GM13977 (cell line): ENCODE measurements at regions not wholly inside any gene's neighbourhood (a gene's known extent, or its start where the extent isn't known, plus 50 kb on each side); places are given as distances from the start of the nearest gene placed in this dataset.
A peak's percentile ranks its signal among the peaks of the same experiment; 100 is the strongest.

Experiments
- DNase-seq: peaks from one replicate; pipeline ENCODE4 v3.0.0; 2012; ENCODE audit warnings: low spot score
- in situ Hi-C: fragments of 300-500 bp; cut with MboI; formaldehyde crosslinking; loops from one replicate; pipeline ENCODE4 v1.12.0; 2022; ENCODE audit warnings: low sequenced_read_pairs, low pct_unique_long_range_greater_than_20kb, mixed read lengths, inconsistent platforms; ENCODE audit not compliant: unreplicated experiment
- TF ChIP-seq, protein P1 (sequence below): IDR thresholded peaks from 2 replicates; pipeline ENCODE4 v1.5.1; 2012; ENCODE audit warnings: mild to moderate bottlenecking, control low read depth; ENCODE audit not compliant: insufficient read depth; ENCODE audit errors: extremely low read depth, missing control alignments

- in situ Hi-C loops, result no loop called here
- TF ChIP-seq, protein P1, sequence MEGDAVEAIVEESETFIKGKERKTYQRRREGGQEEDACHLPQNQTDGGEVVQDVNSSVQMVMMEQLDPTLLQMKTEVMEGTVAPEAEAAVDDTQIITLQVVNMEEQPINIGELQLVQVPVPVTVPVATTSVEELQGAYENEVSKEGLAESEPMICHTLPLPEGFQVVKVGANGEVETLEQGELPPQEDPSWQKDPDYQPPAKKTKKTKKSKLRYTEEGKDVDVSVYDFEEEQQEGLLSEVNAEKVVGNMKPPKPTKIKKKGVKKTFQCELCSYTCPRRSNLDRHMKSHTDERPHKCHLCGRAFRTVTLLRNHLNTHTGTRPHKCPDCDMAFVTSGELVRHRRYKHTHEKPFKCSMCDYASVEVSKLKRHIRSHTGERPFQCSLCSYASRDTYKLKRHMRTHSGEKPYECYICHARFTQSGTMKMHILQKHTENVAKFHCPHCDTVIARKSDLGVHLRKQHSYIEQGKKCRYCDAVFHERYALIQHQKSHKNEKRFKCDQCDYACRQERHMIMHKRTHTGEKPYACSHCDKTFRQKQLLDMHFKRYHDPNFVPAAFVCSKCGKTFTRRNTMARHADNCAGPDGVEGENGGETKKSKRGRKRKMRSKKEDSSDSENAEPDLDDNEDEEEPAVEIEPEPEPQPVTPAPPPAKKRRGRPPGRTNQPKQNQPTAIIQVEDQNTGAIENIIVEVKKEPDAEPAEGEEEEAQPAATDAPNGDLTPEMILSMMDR, result no peak
- no peak for DNase-seq
Observed at GRCh38 chr2:138956116-138956515, 175.9 kb upstream of the NXPH2 start.

GRCh38 chr2:138950486-138950885 lies 170.3 kb upstream of the NXPH2 start:
- TF ChIP-seq, protein P1, result no peak
- DNase-seq, result no peak
- in situ Hi-C loops, result no loop called here

DNA sequence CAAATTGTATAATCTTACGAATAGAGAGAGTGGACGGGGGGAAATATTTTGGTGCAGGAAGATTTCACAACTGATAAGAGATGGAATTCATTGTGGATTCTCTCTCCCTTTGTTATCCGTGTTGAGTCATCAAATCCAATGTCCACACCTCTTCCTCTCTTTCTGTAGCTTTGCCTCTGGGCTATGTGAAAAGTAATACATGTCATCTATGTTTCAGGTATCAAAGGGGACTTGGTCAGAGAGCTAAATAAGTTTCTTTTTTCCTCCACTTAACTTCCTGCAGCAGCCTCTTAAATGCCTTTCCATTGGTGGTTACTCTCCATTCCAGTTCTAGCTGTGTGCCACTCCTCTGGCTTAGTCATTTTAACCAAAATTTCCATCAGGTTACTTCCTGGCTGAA lies 169.3 kb upstream of the NXPH2 start:
- DNase-seq, result no peak
- TF ChIP-seq, protein P1, result no peak
- in situ Hi-C loops, result no loop called here

- TF ChIP-seq, protein P1, result no peak
Observed at GRCh38 chr2:138948070-138948539, 167.9 kb upstream of the NXPH2 start.

DNA sequence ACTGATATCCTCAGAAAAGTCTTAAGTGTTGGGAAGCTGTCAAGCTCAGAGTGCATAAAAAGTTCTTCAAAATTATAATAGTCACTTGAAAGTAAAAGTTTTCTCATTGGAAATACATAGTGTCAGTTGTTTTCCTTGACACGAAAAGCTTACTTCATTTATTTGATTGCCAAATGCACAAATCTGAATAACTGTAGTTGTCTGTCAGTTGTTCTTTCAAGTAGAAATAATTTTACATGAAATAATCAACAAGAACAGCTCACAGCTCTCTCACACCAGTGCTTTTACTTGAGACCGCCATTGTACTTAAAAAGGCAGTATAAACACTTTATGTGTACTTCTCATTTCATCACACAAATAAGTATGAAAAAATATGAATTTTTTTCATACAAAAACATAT lies 163.3 kb upstream of the NXPH2 start:
- TF ChIP-seq, protein P1, result no peak
- DNase-seq, result no peak
- in situ Hi-C loops, result no loop called here

More at GRCh38 chr2:138948070-138948539, 167.9 kb upstream of the NXPH2 start:
- in situ Hi-C loops, result no loop called here
- peak; percentile 8 for DNase-seq

GRCh38 chr2:138942466-138942865 lies 162.3 kb upstream of the NXPH2 start:
- TF ChIP-seq, protein P1, result no peak
- in situ Hi-C loops, result no loop called here
- no peak for DNase-seq
